GM18526 (cell line): ENCODE measurements at regions not wholly inside any gene's neighbourhood (a gene's known extent, or its start where the extent isn't known, plus 50 kb on each side); places are given as distances from the start of the nearest gene placed in this dataset.

Experiments
- POLR2A ChIP-seq: IDR thresholded peaks from 3 replicates; pipeline ENCODE4 v1.6.1; 2011; ENCODE audit not compliant: insufficient read length; ENCODE audit errors: extremely low read depth

DNA sequence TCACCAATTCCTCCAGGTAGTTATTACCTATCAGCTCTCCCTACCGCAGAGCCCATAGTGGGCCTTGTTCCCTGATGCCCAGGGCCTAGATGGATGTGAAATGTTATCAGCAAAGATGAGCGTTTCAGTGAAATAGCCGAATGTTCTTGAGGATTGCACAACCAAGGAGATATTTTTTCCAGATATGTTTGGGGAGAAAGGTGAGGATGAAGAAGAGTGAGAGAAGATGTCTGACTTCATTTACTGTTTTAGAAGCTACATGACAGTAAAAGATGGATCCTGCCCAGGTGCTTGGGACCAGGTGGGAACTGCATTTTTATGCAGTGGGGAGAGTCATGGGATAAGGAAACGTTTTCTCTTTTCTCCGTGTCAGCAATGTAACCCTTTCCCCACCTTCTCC lies 231.7 kb upstream of the C1orf174 start:
- no peak for TF ChIP-seq POLR2A

DNA sequence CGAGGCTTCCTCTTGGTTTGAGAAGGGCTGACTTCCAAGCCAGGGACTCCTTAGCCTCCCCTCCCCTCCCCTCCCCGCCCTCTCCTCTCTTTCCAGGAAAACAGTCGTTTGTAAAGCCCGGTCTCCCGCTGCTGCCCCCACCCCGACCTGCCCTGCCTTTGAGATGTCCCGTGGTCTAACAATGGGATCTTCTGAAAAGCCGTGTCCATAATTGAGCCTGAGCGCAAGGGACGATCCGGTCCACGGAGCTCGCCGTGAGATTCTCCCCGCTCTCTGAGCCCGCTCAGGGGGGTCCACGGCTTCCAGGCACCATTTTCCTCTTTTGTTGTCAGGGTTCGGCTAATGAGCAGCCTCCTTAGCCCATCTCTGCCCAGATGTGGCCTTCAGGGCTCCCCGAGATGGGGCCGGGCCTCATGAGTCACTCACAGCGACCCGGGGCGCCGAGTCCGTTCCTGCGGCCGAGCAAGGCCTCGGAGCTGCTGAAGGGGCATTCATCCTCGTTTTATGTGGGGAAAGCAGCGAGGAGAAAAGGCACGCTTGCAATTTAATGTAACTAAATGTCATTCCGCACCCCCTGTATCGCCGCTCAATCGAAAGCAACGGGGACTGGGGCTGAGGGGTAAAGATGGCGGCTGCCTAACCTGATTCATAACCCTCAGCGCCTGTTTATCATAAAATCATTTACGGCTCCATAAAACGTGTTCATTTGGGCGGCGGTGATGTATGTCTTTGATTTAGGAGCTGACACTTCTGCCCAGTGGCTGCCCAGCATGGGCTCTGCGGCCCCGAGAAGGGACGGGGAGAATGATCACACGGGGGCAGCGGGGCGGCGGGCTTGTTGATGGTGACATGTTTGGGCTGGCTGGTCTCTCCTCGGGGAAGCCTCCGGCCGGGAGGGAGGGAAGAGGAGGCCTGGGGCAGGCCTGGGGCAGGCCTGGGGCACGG lies 232.6 kb upstream of the C1orf174 start:
- TF ChIP-seq POLR2A: no peak

DNA sequence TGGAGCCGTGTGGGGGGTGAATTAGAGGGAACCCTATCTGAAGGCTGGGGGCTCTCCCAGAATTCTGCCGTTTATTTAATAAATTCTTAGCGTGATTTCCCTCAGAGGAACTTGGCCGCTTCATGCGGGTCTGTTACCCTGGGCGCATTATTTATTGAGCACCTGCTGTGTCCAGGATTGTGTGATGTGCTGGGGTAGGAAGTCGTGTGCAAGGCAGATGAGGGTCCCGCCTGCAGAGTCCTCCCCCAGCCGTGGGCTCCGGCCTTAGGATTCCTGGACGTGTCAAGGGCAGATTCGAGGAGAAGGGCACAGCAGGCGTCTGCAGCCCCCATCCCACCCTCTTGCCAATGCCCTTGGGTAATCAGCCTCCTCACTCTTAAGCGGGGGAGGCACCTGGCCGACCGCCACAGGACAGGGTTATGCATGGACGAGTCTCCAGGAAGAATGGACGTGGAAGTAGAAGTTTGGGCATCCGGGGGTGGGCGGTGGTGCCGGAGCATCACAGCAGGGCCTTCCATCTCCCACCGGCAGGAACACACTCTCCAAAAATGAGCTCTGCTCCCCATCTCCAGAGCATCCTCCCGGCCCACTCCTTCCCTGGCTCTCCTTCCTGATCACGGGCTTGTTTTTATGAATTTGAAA lies 233.3 kb upstream of the C1orf174 start:
- no peak for TF ChIP-seq POLR2A

DNA sequence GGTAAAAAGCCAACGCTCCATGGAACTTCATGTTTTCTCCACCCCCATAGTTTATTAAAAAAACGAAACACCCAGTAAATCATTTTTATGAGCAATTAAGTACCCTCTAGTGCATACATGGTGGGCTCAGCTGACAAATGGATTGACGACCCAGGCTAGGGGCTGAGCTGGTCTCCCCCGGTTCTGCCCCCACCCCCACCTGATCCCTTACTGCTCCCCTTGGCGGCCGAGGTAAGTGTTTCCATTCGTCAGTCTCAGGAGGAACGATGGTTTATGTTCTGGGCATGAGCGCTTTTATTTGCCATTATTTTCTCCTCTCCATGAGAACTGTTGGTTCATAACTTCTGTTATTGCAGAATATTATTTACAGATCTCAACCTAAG lies 233.9 kb upstream of the C1orf174 start:
- no peak for TF ChIP-seq POLR2A

DNA sequence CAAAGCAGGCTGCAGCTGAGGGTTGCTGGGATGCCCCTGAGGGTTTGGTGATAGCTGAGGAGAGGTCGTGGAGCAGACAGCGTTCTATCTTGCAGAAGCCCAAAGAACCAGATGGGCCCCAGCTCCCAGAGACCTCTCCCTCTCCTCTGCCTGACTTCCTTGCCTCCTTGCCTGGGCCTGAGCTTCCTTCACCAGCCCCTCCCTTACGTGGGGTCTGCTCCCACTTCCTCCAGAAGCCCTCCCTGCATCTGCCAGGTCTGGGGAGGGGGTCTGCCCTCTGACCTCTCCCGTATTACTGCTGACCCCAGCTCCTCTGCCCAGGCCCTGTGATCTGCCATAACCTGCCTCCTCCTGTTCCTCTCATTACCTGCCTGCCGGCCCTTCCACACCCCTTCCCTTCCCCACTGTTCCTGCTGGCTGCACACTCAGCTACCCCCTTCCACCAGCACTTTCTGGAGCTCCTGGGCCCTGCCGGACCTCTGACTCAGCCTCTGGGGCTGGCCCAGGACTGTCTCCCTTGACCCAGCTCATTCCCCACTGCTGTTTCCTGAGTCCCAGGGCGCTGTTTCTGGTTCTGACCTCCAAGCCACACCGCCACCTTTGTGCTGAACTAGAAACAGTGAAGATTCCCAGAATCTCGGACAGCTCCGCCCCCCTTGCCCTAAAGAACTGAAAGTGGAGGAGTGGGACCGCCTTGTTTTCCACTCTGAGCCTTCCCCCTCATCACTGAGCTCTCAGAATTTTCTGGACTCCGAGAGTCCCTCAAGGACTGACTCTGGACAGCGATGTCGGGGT lies 237.7 kb upstream of the C1orf174 start:
- no peak for TF ChIP-seq POLR2A

DNA sequence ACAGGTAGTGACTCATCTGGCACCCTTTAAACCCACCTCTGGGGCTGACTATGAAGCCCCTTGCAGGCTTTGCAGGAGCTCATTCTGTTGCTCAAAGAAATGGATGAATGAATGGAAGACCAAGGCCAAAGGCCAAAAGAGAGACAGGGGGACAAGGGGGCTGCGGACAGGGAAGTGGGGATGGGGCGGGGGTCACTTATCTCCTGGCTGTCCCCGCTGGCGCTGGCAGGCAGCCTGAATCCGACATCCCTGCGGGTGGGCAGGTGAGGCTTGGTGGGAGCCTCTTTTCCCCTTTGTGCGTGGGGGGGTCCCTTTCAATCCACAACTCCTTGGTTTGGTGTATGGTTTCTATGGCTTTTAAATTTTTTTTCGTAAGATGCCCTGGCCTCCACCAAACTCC lies 239.6 kb upstream of the C1orf174 start:
- no peak for TF ChIP-seq POLR2A

DNA sequence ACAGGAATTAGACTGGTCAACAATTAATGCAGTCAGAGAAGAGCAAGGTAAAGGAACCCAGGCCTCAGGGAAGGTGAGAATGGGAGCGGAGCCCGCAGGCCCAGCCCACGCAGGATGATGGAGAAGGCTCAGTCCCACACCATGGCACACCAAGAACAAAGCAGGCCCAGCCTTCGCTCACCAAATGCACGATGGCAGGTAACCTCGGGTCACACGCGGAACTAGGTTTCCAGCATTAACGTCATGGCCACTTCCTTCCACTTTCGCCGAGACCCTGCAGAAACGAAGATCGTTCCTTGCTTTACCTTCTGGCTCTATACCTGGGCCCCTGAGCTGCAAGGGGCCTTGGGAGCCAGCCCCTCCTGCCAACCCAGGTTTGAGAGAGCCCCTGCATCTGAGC lies 240.2 kb upstream of the C1orf174 start:
- no peak for TF ChIP-seq POLR2A

DNA sequence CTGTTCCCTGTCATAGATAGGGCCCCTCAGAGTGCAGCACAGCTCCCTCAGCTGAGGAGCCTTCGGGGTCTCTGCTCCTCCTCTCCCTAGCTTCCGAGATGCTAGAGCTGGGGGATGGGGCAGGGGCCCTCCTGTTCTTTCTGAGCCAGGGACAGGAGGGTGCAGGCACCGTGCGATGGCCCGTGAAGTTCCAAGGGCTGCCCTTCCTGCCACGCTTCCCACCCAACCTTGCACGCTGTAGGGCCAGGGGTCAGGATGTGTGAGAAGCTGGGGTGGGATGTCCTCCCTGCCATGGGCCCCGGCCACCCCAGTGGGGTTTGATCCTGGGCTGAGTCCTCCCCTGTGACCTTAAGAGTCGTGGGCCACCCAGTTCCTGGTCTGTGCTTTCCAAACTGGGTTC lies 240.7 kb upstream of the C1orf174 start:
- no peak for TF ChIP-seq POLR2A

DNA sequence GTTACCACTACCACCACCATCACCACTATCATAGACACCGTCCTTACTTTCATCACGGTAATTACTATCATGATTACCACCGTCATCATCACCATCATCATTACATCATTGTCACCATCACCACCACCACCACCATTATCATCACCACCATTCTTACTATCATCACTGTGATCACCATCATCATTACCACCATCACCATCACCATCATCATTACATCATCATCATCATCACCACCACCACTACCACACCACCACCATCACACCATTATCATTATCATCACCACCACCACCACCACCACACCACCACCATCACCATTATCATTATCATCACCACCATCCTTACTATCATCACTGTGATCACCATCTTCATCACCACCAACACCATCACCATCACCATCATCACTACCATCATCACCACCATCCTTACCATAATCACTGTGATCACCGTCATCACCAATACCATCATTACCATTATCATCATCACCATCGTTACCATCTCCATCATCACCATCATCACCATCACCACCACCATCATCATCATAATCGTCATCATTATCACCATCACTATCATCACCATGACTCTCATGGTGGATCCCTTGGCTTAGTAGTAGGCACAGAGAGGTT lies 244.4 kb upstream of the C1orf174 start:
- no peak for TF ChIP-seq POLR2A

DNA sequence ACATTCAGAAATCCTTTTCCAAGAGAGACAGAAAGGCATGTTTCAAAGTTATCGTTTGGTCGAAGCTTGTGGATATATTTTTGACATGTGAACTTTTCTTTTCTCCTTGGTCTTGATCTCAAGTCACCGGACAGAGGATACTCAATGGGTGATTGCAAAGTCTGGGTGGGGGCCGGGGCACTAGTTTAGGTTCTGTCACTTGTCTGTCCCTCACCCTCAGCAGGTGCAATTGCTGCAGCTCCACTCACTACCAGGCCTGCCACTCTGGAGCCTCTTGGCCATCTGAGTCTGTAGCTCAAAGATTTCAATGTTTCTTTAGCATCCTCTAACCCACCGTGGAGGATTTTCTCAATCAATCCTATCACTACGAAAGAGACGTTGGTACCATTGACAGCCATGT lies 246.0 kb upstream of the C1orf174 start:
- TF ChIP-seq POLR2A: no peak

DNA sequence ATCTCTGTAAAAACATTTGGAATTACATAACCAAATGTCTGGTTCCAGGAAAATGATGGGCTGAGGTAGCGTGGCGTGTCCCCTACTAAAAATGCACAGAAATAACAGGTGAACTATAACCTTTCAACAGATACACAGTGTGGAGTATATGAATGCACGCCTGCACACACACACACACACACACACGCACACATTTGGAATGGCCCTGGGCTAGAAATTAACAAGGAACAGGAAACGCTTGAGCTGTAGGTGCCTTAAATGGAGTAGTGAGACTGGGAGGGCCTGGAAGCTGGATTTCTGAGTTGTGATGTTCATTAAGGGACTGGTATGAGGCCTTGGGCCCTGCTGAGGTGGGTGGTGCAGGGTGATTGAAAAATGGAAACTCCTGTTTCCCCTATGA lies 246.5 kb upstream of the C1orf174 start:
- TF ChIP-seq POLR2A: no peak

DNA sequence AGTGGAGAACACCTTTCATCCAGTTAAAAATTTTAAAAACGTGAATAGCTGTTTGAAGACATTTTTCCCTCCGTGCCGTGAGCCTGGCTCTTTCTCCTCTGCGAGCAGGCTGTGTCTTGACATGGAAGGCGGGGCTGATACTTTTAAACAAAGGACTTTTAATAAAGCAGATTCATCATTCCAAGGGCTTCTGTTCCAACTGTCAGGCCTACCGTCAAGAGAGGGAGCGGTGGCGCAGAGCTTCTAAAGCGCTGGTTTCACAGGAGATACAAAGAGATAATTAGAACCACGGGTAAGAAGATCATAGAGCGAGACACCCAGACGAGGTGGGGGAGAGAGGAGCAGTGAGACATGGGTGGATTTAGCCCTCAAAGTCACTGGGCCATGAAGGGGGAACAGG lies 247.4 kb upstream of the C1orf174 start:
- TF ChIP-seq POLR2A: no peak

DNA sequence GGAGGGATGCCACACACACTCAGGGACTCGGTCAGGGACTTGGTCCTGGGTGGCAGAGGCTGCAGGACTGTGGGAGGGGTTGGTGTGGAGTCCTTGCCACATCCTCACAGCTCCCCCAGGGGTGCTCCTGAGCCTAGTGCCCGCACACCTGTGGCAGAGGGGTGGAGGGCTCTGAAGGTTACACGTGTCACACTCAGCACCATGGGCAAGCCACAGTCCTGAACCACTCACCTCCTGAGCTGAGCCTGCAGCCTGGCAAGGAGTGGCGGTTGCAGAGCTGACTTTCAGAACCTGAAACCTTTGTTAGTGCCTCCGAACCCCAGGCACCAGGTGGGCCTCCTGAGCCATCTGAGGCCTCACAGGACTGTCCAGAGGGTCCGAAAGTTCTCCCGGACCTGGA lies 249.2 kb upstream of the C1orf174 start:
- TF ChIP-seq POLR2A: no peak

DNA sequence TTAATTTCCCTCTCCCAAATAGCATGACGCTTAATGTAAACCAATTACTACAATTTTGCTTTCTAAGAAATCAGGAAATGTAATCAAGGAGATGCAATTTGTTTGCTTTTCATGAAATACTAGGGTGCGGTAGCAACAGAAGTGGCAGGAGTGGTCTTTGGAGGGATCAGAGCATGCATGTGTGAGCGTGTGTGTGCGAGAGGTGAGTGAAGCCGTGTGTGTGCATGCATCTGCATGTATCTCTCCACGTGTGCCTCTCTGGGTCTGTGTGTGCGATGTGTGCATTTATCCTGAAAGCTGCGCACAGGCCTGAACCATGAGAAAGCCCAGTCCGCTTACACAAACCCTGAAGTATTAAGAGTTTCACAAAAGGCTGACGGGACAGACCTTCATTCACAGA lies 249.8 kb upstream of the C1orf174 start:
- no peak for TF ChIP-seq POLR2A

DNA sequence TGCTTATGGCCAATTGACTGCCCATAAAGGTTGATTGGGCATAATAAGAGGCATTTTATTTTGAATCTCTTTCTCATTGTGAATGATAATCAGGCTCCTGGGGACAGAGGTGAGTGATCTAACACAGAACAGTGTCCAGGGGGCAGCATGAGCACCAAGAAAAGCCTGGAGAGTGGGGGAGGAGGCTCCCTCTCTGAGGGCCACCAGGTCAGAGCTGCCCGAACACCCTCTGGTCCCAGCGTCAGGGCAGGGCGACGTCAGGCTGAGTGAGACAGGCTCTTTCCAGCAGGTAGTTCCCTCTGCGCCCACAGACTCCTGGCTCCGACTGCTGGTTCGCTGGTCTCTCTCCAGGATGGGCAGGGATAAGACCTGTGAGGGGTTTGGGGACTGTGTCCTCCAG lies 250.2 kb upstream of the C1orf174 start:
- no peak for TF ChIP-seq POLR2A
